ENCODE measurements at regions not wholly inside any gene's neighbourhood (a gene's known extent, or its start where the extent isn't known, plus 50 kb on each side); places are given as distances from the start of the nearest gene placed in this dataset.

GRCh38 chr13:59364641-59365085 lies 799.1 kb downstream of the DIAPH3 start:
- peak; percentile 96 for ATAC-seq
- TF ChIP-seq, protein P1, sequence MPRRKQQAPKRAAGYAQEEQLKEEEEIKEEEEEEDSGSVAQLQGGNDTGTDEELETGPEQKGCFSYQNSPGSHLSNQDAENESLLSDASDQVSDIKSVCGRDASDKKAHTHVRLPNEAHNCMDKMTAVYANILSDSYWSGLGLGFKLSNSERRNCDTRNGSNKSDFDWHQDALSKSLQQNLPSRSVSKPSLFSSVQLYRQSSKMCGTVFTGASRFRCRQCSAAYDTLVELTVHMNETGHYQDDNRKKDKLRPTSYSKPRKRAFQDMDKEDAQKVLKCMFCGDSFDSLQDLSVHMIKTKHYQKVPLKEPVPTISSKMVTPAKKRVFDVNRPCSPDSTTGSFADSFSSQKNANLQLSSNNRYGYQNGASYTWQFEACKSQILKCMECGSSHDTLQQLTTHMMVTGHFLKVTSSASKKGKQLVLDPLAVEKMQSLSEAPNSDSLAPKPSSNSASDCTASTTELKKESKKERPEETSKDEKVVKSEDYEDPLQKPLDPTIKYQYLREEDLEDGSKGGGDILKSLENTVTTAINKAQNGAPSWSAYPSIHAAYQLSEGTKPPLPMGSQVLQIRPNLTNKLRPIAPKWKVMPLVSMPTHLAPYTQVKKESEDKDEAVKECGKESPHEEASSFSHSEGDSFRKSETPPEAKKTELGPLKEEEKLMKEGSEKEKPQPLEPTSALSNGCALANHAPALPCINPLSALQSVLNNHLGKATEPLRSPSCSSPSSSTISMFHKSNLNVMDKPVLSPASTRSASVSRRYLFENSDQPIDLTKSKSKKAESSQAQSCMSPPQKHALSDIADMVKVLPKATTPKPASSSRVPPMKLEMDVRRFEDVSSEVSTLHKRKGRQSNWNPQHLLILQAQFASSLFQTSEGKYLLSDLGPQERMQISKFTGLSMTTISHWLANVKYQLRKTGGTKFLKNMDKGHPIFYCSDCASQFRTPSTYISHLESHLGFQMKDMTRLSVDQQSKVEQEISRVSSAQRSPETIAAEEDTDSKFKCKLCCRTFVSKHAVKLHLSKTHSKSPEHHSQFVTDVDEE (CRISPR knock-in tag; IDR thresholded peaks at IDR 0.05): 0 out of 2 replicates have a peak, but pooled peaks have one; percentile 45
- peak; percentile 48; the same call in 1 of the 2 replicates for TF ChIP-seq TCF4 (CRISPR knock-in tag; IDR thresholded peaks at IDR 0.05; ENCODE audit: borderline replicate concordance)
- TF ChIP-seq CSDC2 (CRISPR knock-in tag; IDR thresholded peaks at IDR 0.05): no peak

DNA sequence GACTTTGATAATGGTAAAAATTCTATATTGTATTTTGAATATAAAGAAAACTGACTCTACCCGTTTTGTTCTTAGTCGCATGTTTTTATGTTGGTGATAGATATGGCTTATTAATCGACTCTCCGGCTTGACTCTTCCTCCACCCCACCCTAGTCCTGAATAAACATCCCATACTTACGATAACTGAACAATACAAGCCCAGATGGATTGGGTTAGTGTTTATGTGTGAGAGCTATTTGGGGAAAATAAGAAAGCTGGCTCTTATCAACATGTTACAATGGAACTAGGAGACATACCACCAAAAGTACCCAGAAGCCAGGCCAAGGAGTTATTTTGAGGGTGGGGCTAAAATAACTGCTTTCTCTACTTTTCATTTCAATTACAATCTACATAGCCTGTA lies 796.3 kb downstream of the DIAPH3 start:
- TF ChIP-seq ARNTL (CRISPR knock-in tag; IDR thresholded peaks at IDR 0.05; ENCODE audit: borderline replicate concordance, low read depth) (no peak), ESRRG (CRISPR knock-in tag; IDR thresholded peaks at IDR 0.05) (no peak), ISL1 (CRISPR knock-in tag; IDR thresholded peaks at IDR 0.05) (no peak), TCF4 (CRISPR knock-in tag; IDR thresholded peaks at IDR 0.05; ENCODE audit: borderline replicate concordance) (no peak), ZNF70 (CRISPR knock-in tag; IDR thresholded peaks at IDR 0.05) (no peak), RARB (CRISPR knock-in tag; IDR thresholded peaks at IDR 0.05) (no peak)
- no peak for ATAC-seq

- no peak for TF ChIP-seq OSR1 (CRISPR knock-in tag; IDR thresholded peaks at IDR 0.05)
- TF ChIP-seq ZFP3 (CRISPR knock-in tag; IDR thresholded peaks at IDR 0.05): no peak
- TF ChIP-seq CSDC2 (CRISPR knock-in tag; IDR thresholded peaks at IDR 0.05): no peak
- TF ChIP-seq GLIS3 (CRISPR knock-in tag; IDR thresholded peaks at IDR 0.05): no peak
- TF ChIP-seq, protein P1 (CRISPR knock-in tag; IDR thresholded peaks at IDR 0.05): no peak
- TF ChIP-seq, protein P2, sequence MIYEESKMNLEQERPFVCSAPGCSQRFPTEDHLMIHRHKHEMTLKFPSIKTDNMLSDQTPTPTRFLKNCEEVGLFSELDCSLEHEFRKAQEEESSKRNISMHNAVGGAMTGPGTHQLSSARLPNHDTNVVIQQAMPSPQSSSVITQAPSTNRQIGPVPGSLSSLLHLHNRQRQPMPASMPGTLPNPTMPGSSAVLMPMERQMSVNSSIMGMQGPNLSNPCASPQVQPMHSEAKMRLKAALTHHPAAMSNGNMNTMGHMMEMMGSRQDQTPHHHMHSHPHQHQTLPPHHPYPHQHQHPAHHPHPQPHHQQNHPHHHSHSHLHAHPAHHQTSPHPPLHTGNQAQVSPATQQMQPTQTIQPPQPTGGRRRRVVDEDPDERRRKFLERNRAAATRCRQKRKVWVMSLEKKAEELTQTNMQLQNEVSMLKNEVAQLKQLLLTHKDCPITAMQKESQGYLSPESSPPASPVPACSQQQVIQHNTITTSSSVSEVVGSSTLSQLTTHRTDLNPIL (CRISPR knock-in tag; IDR thresholded peaks at IDR 0.05; ENCODE audit: low read depth): no peak
- TF ChIP-seq RARB (CRISPR knock-in tag; IDR thresholded peaks at IDR 0.05): no peak
- ATAC-seq: no peak
These were observed 795.8 kb downstream of the DIAPH3 start for GRCh38 chr13:59367904-59368303.

GRCh38 chr13:59368693-59369092 lies 795.0 kb downstream of the DIAPH3 start:
- TF ChIP-seq GLIS3 (CRISPR knock-in tag; IDR thresholded peaks at IDR 0.05) (no peak), BACH2 (CRISPR knock-in tag; IDR thresholded peaks at IDR 0.05; ENCODE audit: borderline replicate concordance) (no peak), TCF4 (CRISPR knock-in tag; IDR thresholded peaks at IDR 0.05; ENCODE audit: borderline replicate concordance) (no peak), SNAI2 (CRISPR knock-in tag; IDR thresholded peaks at IDR 0.05) (no peak), TOX (CRISPR knock-in tag; IDR thresholded peaks at IDR 0.05; ENCODE audit: borderline replicate concordance) (no peak), RARB (CRISPR knock-in tag; IDR thresholded peaks at IDR 0.05) (no peak), ARNTL (CRISPR knock-in tag; IDR thresholded peaks at IDR 0.05; ENCODE audit: borderline replicate concordance, low read depth) (no peak), OSR1 (CRISPR knock-in tag; IDR thresholded peaks at IDR 0.05) (no peak), PPARA (CRISPR knock-in tag; IDR thresholded peaks at IDR 0.05; ENCODE audit: borderline replicate concordance) (no peak), ZNF70 (CRISPR knock-in tag; IDR thresholded peaks at IDR 0.05) (no peak), ISL1 (CRISPR knock-in tag; IDR thresholded peaks at IDR 0.05) (no peak), ZC3H10 (CRISPR knock-in tag; IDR thresholded peaks at IDR 0.05) (no peak), ESRRG (CRISPR knock-in tag; IDR thresholded peaks at IDR 0.05) (no peak), ZNF565 (CRISPR knock-in tag; conservative IDR thresholded peaks at IDR 0.05; ENCODE audit: low read depth) (no peak), PATZ1 (CRISPR knock-in tag; IDR thresholded peaks at IDR 0.05; ENCODE audit: borderline replicate concordance) (no peak)
- TF ChIP-seq, protein P3, sequence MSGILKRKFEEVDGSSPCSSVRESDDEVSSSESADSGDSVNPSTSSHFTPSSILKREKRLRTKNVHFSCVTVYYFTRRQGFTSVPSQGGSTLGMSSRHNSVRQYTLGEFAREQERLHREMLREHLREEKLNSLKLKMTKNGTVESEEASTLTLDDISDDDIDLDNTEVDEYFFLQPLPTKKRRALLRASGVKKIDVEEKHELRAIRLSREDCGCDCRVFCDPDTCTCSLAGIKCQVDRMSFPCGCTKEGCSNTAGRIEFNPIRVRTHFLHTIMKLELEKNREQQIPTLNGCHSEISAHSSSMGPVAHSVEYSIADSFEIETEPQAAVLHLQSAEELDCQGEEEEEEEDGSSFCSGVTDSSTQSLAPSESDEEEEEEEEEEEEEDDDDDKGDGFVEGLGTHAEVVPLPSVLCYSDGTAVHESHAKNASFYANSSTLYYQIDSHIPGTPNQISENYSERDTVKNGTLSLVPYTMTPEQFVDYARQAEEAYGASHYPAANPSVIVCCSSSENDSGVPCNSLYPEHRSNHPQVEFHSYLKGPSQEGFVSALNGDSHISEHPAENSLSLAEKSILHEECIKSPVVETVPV (CRISPR knock-in tag; IDR thresholded peaks at IDR 0.05): no peak
- no peak for ATAC-seq

Data from SK-N-SH treated with all-trans-retinoic acid at 6 μM for 48 hours (cell line).